Testis (tissue), 2 donors: ENCODE measurements at regions not wholly inside any gene's neighbourhood (a gene's known extent, or its start where the extent isn't known, plus 50 kb on each side); places are given as distances from the start of the nearest gene placed in this dataset.

ENCODE experiments used
- POLR2A ChIP-seq: fragments of 450-650 bp; IDR thresholded peaks from one replicate; pipeline ENCODE4 v1.6.1; 2017; ENCODE audit warnings: antibody characterized with exemption, mild to moderate bottlenecking, moderate library complexity
- TF ChIP-seq, protein P1 (sequence below), 3 experiments: fragments of 450-650 bp in 2 of 3; fragments of 200-600 bp in 1 of 3; sonication (generic) in 1 of 3; IDR thresholded peaks; one replicate each; pipeline ENCODE4 v1.5.1; 2016 to 2019; ENCODE audit warnings: antibody characterized with exemption in 3 of 3, mild to moderate bottlenecking in 2 of 3, moderate library complexity in 1 of 3

DNA sequence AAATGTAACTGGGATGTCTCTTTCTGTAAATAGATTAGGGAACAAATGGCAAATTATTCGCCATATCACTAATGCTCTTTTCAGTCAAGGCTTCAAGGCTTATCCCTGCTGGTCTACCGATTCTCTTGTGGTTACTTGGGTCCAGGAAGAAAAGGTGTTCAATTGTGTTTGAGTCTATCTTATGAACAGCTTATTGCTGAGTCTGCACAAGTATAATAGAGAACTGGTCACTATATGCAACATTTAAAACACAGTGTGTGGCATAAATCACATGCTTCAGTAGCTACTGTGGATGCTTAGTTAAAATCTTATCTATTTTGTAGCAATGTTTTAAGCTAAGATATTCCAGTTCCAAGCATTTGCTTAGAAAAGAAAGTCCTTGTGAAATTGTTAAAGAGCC is 274.2 kb upstream of the FAM174A start:
- TF ChIP-seq POLR2A: no peak
- TF ChIP-seq, protein P1, sequence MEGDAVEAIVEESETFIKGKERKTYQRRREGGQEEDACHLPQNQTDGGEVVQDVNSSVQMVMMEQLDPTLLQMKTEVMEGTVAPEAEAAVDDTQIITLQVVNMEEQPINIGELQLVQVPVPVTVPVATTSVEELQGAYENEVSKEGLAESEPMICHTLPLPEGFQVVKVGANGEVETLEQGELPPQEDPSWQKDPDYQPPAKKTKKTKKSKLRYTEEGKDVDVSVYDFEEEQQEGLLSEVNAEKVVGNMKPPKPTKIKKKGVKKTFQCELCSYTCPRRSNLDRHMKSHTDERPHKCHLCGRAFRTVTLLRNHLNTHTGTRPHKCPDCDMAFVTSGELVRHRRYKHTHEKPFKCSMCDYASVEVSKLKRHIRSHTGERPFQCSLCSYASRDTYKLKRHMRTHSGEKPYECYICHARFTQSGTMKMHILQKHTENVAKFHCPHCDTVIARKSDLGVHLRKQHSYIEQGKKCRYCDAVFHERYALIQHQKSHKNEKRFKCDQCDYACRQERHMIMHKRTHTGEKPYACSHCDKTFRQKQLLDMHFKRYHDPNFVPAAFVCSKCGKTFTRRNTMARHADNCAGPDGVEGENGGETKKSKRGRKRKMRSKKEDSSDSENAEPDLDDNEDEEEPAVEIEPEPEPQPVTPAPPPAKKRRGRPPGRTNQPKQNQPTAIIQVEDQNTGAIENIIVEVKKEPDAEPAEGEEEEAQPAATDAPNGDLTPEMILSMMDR (IDR thresholded peaks at IDR 0.05): no peak
